ENCODE measurements at regions not wholly inside any gene's neighbourhood (a gene's known extent, or its start where the extent isn't known, plus 50 kb on each side); places are given as distances from the start of the nearest gene placed in this dataset.

DNA sequence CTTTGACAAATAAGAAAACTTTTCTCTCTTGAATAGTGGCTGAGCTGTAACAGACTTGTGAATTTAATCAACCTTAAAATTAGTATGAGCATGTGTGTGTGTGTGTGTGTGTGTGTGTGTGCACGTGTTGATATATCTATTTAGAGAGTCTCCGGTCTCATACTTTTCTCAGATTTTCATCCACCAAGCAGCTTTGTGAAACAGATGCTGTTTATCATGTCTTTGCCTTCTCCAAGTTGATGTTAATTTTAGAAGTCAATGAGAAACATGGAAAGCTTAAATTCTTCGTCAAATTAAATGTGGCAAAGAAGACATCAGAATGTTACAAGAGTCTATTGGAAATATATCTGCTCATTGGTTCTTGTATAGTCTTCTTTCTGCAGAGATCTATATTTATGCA is 839.2 kb upstream of the CELF2 start:
- TF ChIP-seq TCF4 (CRISPR knock-in tag; IDR thresholded peaks at IDR 0.05; ENCODE audit: borderline replicate concordance) (no peak), ZFP3 (CRISPR knock-in tag; IDR thresholded peaks at IDR 0.05) (no peak), GLIS3 (CRISPR knock-in tag; IDR thresholded peaks at IDR 0.05) (no peak), ZC3H10 (CRISPR knock-in tag; IDR thresholded peaks at IDR 0.05) (no peak), RARB (CRISPR knock-in tag; IDR thresholded peaks at IDR 0.05) (no peak)
- TF ChIP-seq, protein P1, sequence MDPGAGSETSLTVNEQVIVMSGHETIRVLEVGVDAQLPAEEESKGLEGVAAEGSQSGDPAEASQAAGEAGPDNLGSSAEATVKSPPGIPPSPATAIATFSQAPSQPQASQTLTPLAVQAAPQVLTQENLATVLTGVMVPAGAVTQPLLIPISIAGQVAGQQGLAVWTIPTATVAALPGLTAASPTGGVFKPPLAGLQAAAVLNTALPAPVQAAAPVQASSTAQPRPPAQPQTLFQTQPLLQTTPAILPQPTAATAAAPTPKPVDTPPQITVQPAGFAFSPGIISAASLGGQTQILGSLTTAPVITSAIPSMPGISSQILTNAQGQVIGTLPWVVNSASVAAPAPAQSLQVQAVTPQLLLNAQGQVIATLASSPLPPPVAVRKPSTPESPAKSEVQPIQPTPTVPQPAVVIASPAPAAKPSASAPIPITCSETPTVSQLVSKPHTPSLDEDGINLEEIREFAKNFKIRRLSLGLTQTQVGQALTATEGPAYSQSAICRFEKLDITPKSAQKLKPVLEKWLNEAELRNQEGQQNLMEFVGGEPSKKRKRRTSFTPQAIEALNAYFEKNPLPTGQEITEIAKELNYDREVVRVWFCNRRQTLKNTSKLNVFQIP (CRISPR knock-in tag; IDR thresholded peaks at IDR 0.05; ENCODE audit: borderline replicate concordance, low read depth), result no peak
